ENCODE measurements at regions not wholly inside any gene's neighbourhood (a gene's known extent, or its start where the extent isn't known, plus 50 kb on each side); places are given as distances from the start of the nearest gene placed in this dataset.

DNA sequence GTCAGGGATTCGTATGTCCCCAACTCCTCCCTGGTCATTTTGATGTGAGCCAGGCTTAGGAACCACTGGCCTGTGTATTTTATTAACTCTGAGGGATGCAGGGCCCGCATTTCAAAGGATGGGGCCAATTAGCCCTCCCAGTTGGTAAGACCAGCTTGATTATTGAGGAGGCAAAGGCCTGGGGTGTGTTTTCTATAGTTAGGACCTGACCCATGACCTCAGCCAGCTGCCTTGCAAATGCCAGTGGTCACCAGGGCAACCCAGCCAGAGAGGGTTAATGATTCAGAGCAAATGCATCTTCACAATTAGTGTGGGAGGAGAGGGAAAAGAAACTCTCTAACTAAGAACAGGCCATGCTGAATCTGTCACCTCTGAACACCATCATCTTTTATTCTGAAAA lies 835.4 kb downstream of the MAFB start:
- Histone ChIP-seq H2BK120ac (replicated peaks; ENCODE audit: low read depth, low read length) (no peak overlapping the region), H3K9me3 (ENCODE audit: insufficient read depth in 2 of 2, low read depth in 1 of 2, low read length in 1 of 2) (no peaks in the 10 kb centered on the region), H3K56ac (replicated peaks; ENCODE audit: insufficient read length, low read depth, low read length) (no peak overlapping the region), H3K9ac (replicated peaks in 1 of 4; ENCODE audit: extremely low read depth in 1 of 4, low read depth in 3 of 4, low read length in 3 of 4) (no peak overlapping the region), H4K8ac (ENCODE audit: extremely low read depth, insufficient read depth, low read length) (no peak overlapping the region), H3K4me3 (ENCODE audit: extremely low read depth in 1 of 4, insufficient read depth in 2 of 4, low read depth in 3 of 4, low read length in 4 of 4) (no peak overlapping the region), H2BK5ac (ENCODE audit: low read depth, low read length) (no peak overlapping the region), H3K79me1 (ENCODE audit: low read depth, low read length) (no peaks in the 10 kb centered on the region), H3K79me2 (ENCODE audit: control insufficient read depth in 1 of 2, insufficient read depth in 2 of 2, low read length in 2 of 2) (no peaks in the 10 kb centered on the region), H3K23me2 (ENCODE audit: low read depth, low read length) (no peaks in the 10 kb centered on the region), H2AK5ac (ENCODE audit: low read depth, low read length) (no peak overlapping the region), H3K36me3 (ENCODE audit: control insufficient read depth in 2 of 4, insufficient read depth in 4 of 4, low read length in 3 of 4) (no peaks in the 10 kb centered on the region), H3K18ac (ENCODE audit: extremely low read depth, low read length) (no peak overlapping the region), H3K27ac (ENCODE audit: low read depth, low read length) (no peak overlapping the region), H4K91ac (replicated peaks; ENCODE audit: insufficient read length, low read length) (no peak overlapping the region), H2BK15ac (ENCODE audit: low read length) (no peak overlapping the region), H2BK12ac (ENCODE audit: low read depth, low read length) (no peak overlapping the region), H4K20me1 (replicated peaks in 1 of 2; ENCODE audit: control insufficient read depth in 1 of 2, insufficient read depth in 2 of 2, low read length in 2 of 2) (no peaks in the 10 kb centered on the region), H3K27me3 (replicated peaks in 1 of 4; ENCODE audit: control insufficient read depth in 3 of 4, extremely low read depth in 1 of 4, insufficient read depth in 3 of 4, low read length in 3 of 4) (peaks cover 0 to 2% (median 0%) of the 10 kb centered on the region in 4 experiments; a peak in 2 of 7 replicates), H3K14ac (ENCODE audit: insufficient read length) (no peak overlapping the region), H2AFZ (ENCODE audit: low read length) (no peak overlapping the region), H3K4me2 (ENCODE audit: insufficient read depth in 1 of 2, low read depth in 2 of 2, low read length in 2 of 2) (peak overlapping the region; percentile 3 to 15; a peak in 2 of 4 replicates), H3K23ac (ENCODE audit: insufficient read length) (no peak overlapping the region), H4K5ac (ENCODE audit: insufficient read length, low read depth, low read length) (no peak overlapping the region), H3K4me1 (replicated peaks in 1 of 4; ENCODE audit: control insufficient read depth in 3 of 4, insufficient read depth in 4 of 4, low read length in 3 of 4) (peaks cover 2 to 12% (median 7%) of the 10 kb centered on the region in 4 experiments; a peak in 4 of 7 replicates), H2BK20ac (ENCODE audit: low read length) (no peak overlapping the region), H3K4ac (replicated peaks; ENCODE audit: insufficient read length, low read depth, low read length) (no peak overlapping the region)
- ChIA-PET POLR2A (ENCODE audit: partially characterized antibody) (interaction anchor here (0.7 kb wide), 1 partner anchor 424 kb away, joined by 3 read pairs; no protein-coding TSS in a partner anchor), CTCF (ENCODE audit: partially characterized antibody) (interaction anchor here (0.9 to 2.9 kb wide), 5 partner anchors 9 to 24 kb away, joined by 3 to 17 read pairs (median 3); no protein-coding TSS in a partner anchor)
- DNase-seq (ENCODE audit: low read depth in 1 of 2, low spot score in 2 of 2) (peak; percentile 5 to 52), FAIRE-seq (peak; percentile 81)
- no peak for TF ChIP-seq CHD1 (IDR thresholded peaks at IDR 0.05; ENCODE audit: low read depth, low read length)
- TF ChIP-seq, protein P1, sequence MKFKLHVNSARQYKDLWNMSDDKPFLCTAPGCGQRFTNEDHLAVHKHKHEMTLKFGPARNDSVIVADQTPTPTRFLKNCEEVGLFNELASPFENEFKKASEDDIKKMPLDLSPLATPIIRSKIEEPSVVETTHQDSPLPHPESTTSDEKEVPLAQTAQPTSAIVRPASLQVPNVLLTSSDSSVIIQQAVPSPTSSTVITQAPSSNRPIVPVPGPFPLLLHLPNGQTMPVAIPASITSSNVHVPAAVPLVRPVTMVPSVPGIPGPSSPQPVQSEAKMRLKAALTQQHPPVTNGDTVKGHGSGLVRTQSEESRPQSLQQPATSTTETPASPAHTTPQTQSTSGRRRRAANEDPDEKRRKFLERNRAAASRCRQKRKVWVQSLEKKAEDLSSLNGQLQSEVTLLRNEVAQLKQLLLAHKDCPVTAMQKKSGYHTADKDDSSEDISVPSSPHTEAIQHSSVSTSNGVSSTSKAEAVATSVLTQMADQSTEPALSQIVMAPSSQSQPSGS (IDR thresholded peaks at IDR 0.05; ENCODE audit: low read length) = no peak
- peak; percentile 46 to 55; a peak in 1 of 4 replicates for TF ChIP-seq SIN3A (conservative IDR thresholded peaks at IDR 0.05 in 1 of 2, IDR thresholded peaks at IDR 0.05 in 1 of 2; ENCODE audit: low read depth in 1 of 2, low read length in 2 of 2)
- 0 out of 2 replicates have a peak, but pooled peaks have one; percentile 2 for TF ChIP-seq TEAD4 (IDR thresholded peaks at IDR 0.05; ENCODE audit: low read depth, low read length)
- WGBS, 2 experiments (ENCODE audit: extremely low coverage in 1 of 2, insufficient coverage in 1 of 2, insufficient read length in 1 of 2, insufficient replicate concordance in 2 of 2, low coverage in 1 of 2, low lambda C conversion rate in 2 of 2, missing lambda C conversion rate in 1 of 2) = 78% methylated on average over 2 of the region's 2 CpGs; no CpG with 5 or more reads in 1 of the 2 experiments
